Activated T-helper 17 cell treated with anti-CD3 and anti-CD28 coated beads, Interleukin-2, amount 50 U/mL, for 72 hours (primary cell): ENCODE measurements at regions not wholly inside any gene's neighbourhood (a gene's known extent, or its start where the extent isn't known, plus 50 kb on each side); places are given as distances from the start of the nearest gene placed in this dataset.

Experiments
- ATAC-seq: fragments of 150-1000 bp; cut with Tn5 transposase; replicated peaks from 2 replicates; pipeline ENCODE4 v1.10.0; 2021; ENCODE audit warnings: mild to moderate bottlenecking, moderate library complexity
- H3K27ac Mint-ChIP-seq: one replicate; pipeline ENCODE4 v1.8.0; 2022; ENCODE audit warnings: mixed read lengths
- H3K27me3 Mint-ChIP-seq: one replicate; pipeline ENCODE4 v1.8.0; 2022; ENCODE audit warnings: mixed read lengths
- H3K36me3 Mint-ChIP-seq: one replicate; pipeline ENCODE4 v1.8.0; 2022; ENCODE audit warnings: low read depth, mild to moderate bottlenecking, mixed read lengths
- H3K4me1 Mint-ChIP-seq: one replicate; pipeline ENCODE4 v1.8.0; 2022; ENCODE audit warnings: mixed read lengths
- H3K4me3 Mint-ChIP-seq: one replicate; pipeline ENCODE4 v1.8.0; 2022; ENCODE audit warnings: mild to moderate bottlenecking, mixed read lengths
- H3K9me3 Mint-ChIP-seq: one replicate; pipeline ENCODE4 v1.8.0; 2022; ENCODE audit warnings: mixed read lengths

GRCh38 chr1:34270181-34270580 is 93.5 kb downstream of the C1orf94 start:
- Mint-ChIP-seq H3K27ac (no peak overlapping the region), H3K9me3 (no peaks in the 10 kb centered on the region), H3K27me3 (peaks cover 22% of the 10 kb centered on the region), H3K4me1 (no peaks in the 10 kb centered on the region), H3K4me3 (no peak overlapping the region), H3K36me3 (no peaks in the 10 kb centered on the region)
- ATAC-seq: no peak

GRCh38 chr1:34272152-34272551 is 95.4 kb downstream of the C1orf94 start:
- Mint-ChIP-seq H3K27me3 (peaks cover 22% of the 10 kb centered on the region), H3K4me3 (no peak overlapping the region), H3K36me3 (no peaks in the 10 kb centered on the region), H3K9me3 (no peaks in the 10 kb centered on the region), H3K27ac (no peak overlapping the region), H3K4me1 (no peaks in the 10 kb centered on the region)
- ATAC-seq: no peak

GRCh38 chr1:34275150-34275549 is 98.4 kb downstream of the C1orf94 start:
- no peak overlapping the region for H3K4me3 Mint-ChIP-seq
- no peak for ATAC-seq
- no peaks in the 10 kb centered on the region for H3K4me1 Mint-ChIP-seq
- H3K27ac Mint-ChIP-seq: no peak overlapping the region
- H3K27me3 Mint-ChIP-seq: peaks cover 12% of the 10 kb centered on the region
- H3K9me3 Mint-ChIP-seq: no peaks in the 10 kb centered on the region
- no peaks in the 10 kb centered on the region for H3K36me3 Mint-ChIP-seq

- Mint-ChIP-seq H3K36me3 (no peaks in the 10 kb centered on the region), H3K4me1 (no peaks in the 10 kb centered on the region), H3K27ac (no peak overlapping the region), H3K4me3 (no peak overlapping the region), H3K9me3 (no peaks in the 10 kb centered on the region), H3K27me3 (peaks cover 13% of the 10 kb centered on the region)
- ATAC-seq: no peak
These were observed 99.9 kb downstream of the C1orf94 start for GRCh38 chr1:34276606-34277005.

- H3K9me3 Mint-ChIP-seq: no peaks in the 10 kb centered on the region
- no peaks in the 10 kb centered on the region for H3K4me1 Mint-ChIP-seq
- ATAC-seq: no peak
- H3K36me3 Mint-ChIP-seq: no peaks in the 10 kb centered on the region
- peaks cover 14% of the 10 kb centered on the region for H3K27me3 Mint-ChIP-seq
- no peak overlapping the region for H3K4me3 Mint-ChIP-seq
- H3K27ac Mint-ChIP-seq: no peak overlapping the region
These were observed 100.4 kb downstream of the C1orf94 start for GRCh38 chr1:34277150-34277549.

GRCh38 chr1:34278211-34278610 is 101.5 kb downstream of the C1orf94 start:
- Mint-ChIP-seq H3K27ac (no peak overlapping the region), H3K27me3 (peaks cover 13% of the 10 kb centered on the region), H3K9me3 (peaks cover 3% of the 10 kb centered on the region), H3K4me1 (no peaks in the 10 kb centered on the region), H3K4me3 (no peak overlapping the region), H3K36me3 (no peaks in the 10 kb centered on the region)
- no peak for ATAC-seq

- H3K27me3 Mint-ChIP-seq: peaks cover 25% of the 10 kb centered on the region
- H3K4me1 Mint-ChIP-seq: no peaks in the 10 kb centered on the region
- no peak for ATAC-seq
- H3K4me3 Mint-ChIP-seq: no peak overlapping the region
- H3K27ac Mint-ChIP-seq: no peak overlapping the region
- no peaks in the 10 kb centered on the region for H3K36me3 Mint-ChIP-seq
- peaks cover 3% of the 10 kb centered on the region for H3K9me3 Mint-ChIP-seq
These were observed 103.3 kb downstream of the C1orf94 start for GRCh38 chr1:34279971-34280370.

DNA sequence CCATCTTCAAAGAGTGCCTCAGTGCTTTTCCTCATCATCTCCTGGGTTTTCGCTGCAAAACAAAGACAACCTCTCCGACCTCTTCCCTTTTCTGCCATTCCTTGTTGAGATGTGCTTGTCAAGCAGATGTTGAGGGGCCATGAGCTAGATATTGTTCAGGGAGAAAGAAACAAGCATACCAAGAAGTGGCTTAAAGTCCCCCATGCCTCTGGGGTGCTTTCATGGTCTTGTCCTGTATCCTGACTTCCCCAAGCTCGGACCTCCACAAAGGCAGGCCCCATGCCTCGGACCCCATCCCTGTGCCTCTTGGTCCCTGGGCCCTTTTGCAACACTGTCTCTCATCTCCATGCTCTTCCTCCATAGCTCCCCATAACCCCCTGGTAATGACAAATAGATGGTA is 103.8 kb downstream of the C1orf94 start:
- Mint-ChIP-seq H3K4me1 (no peaks in the 10 kb centered on the region), H3K27me3 (peaks cover 26% of the 10 kb centered on the region), H3K4me3 (no peak overlapping the region), H3K36me3 (no peaks in the 10 kb centered on the region), H3K9me3 (peaks cover 3% of the 10 kb centered on the region), H3K27ac (no peak overlapping the region)
- ATAC-seq: no peak

DNA sequence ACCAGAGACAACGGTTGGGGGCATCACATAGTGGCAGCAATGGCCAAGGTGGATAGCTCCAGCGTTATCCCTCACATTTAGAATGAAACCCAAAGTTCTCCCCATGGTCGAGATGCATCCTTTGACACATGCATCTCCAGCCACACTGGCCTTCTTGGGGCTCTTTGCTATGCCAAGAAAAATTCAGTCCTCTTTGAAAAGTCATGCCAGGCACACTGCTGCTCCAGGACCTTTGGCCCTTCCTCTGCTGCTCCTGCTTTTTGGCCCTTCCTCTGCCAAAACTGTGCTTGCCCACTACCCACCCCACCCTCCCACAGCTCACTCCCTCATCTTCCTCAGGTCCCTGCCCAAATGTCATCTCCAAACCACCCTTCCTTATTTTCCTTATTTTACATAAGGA is 106.4 kb downstream of the C1orf94 start:
- Mint-ChIP-seq H3K27ac (no peak overlapping the region), H3K4me3 (no peak overlapping the region), H3K36me3 (no peaks in the 10 kb centered on the region), H3K27me3 (peaks cover 35% of the 10 kb centered on the region), H3K9me3 (peaks cover 3% of the 10 kb centered on the region), H3K4me1 (no peaks in the 10 kb centered on the region)
- no peak for ATAC-seq

GRCh38 chr1:34286511-34286910 is 109.8 kb downstream of the C1orf94 start:
- Mint-ChIP-seq H3K36me3 (no peaks in the 10 kb centered on the region), H3K27me3 (peaks cover 29% of the 10 kb centered on the region), H3K4me1 (no peaks in the 10 kb centered on the region), H3K4me3 (no peak overlapping the region), H3K27ac (no peak overlapping the region), H3K9me3 (peaks cover 3% of the 10 kb centered on the region)
- ATAC-seq: no peak

- peaks cover 15% of the 10 kb centered on the region for H3K27me3 Mint-ChIP-seq
- no peaks in the 10 kb centered on the region for H3K36me3 Mint-ChIP-seq
- no peak overlapping the region for H3K27ac Mint-ChIP-seq
- no peak overlapping the region for H3K4me3 Mint-ChIP-seq
- no peaks in the 10 kb centered on the region for H3K4me1 Mint-ChIP-seq
- ATAC-seq: no peak
- H3K9me3 Mint-ChIP-seq: no peaks in the 10 kb centered on the region
These were observed 114.1 kb downstream of the C1orf94 start for GRCh38 chr1:34290831-34291230.

DNA sequence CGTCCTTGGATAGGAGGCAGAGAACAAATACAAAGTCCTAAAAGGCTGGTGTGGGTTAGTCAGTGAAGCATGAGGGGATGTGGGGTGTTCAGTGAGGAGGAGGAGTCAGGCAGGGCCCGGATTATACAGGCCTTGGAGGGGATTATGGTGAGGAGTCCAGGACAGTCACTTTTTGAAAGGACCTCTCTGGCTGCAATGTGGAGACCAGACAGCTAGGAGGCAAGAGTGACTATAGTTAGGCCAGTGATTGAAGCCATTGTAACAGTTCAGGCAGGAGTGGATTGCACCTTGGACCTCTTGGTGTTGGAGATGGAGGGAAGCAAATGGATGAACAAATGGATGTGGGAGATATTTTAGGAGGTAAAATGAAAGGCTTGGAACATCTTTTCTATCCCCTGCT is 115.8 kb downstream of the C1orf94 start:
- no peaks in the 10 kb centered on the region for H3K9me3 Mint-ChIP-seq

GRCh38 chr1:34296059-34296458 is 119.4 kb downstream of the C1orf94 start:
- Mint-ChIP-seq H3K27me3 (peaks cover 13% of the 10 kb centered on the region), H3K36me3 (no peaks in the 10 kb centered on the region), H3K4me1 (no peaks in the 10 kb centered on the region), H3K27ac (no peak overlapping the region), H3K4me3 (no peak overlapping the region), H3K9me3 (no peaks in the 10 kb centered on the region)
- no peak for ATAC-seq

More for the DNA sequence above, 115.8 kb downstream of the C1orf94 start:
- H3K4me3 Mint-ChIP-seq: no peak overlapping the region
- no peaks in the 10 kb centered on the region for H3K4me1 Mint-ChIP-seq
- H3K36me3 Mint-ChIP-seq: no peaks in the 10 kb centered on the region
- peaks cover 13% of the 10 kb centered on the region for H3K27me3 Mint-ChIP-seq
- ATAC-seq: no peak
- no peak overlapping the region for H3K27ac Mint-ChIP-seq

DNA sequence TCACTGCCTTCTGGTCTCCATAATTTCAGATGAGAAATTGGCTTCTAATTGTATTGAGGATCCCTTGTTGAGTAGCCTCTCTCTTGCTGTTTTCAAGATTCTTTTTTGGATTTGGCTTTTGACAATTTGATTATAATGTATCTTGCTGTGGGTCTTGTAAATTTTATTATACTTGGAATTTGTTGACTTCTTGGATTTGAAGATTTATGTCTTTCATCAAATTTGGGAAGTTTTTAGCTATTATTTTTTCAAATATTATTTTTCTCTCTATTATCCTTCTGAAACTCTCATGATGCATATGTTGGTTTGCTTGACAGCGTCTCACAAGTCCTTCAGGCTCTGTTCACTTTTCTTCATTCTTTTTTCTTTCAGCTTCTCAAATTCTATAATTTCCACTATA is 126.1 kb downstream of the C1orf94 start:
- Mint-ChIP-seq H3K36me3 (no peaks in the 10 kb centered on the region), H3K4me1 (no peaks in the 10 kb centered on the region), H3K9me3 (peaks cover 13% of the 10 kb centered on the region)

DNA sequence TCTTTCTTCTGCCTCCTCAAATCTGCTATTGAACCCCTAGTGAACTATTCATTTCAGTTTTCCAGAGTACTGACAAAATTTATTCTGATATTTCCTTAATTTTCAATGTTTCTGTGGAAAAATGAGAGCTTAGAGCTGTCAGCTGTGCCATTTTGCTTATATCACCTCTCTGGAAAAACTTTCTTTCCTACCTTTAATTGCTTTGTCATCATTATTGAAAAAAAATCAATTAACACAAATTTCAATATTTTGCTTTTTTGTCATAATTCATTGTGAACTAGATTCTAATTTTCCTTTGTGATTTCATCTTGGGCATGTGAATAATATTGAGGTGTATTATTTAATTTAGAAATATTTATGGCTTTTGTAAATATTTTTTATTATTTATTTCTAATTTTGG is 126.5 kb downstream of the C1orf94 start:
- no peaks in the 10 kb centered on the region for H3K36me3 Mint-ChIP-seq
- no peak overlapping the region for H3K27ac Mint-ChIP-seq
- H3K9me3 Mint-ChIP-seq: peaks cover 13% of the 10 kb centered on the region
- peaks cover 20% of the 10 kb centered on the region for H3K27me3 Mint-ChIP-seq
- H3K4me1 Mint-ChIP-seq: no peaks in the 10 kb centered on the region
- no peak overlapping the region for H3K4me3 Mint-ChIP-seq
- no peak for ATAC-seq

More for the DNA sequence above, 126.1 kb downstream of the C1orf94 start:
- ATAC-seq: no peak
- no peak overlapping the region for H3K27ac Mint-ChIP-seq
- H3K4me3 Mint-ChIP-seq: no peak overlapping the region
- H3K27me3 Mint-ChIP-seq: peaks cover 16% of the 10 kb centered on the region

- ATAC-seq: no peak
- H3K4me3 Mint-ChIP-seq: no peak overlapping the region
- H3K4me1 Mint-ChIP-seq: no peaks in the 10 kb centered on the region
- peaks cover 13% of the 10 kb centered on the region for H3K9me3 Mint-ChIP-seq
- H3K36me3 Mint-ChIP-seq: no peaks in the 10 kb centered on the region
- H3K27me3 Mint-ChIP-seq: peaks cover 28% of the 10 kb centered on the region
- no peak overlapping the region for H3K27ac Mint-ChIP-seq
These were observed 129.9 kb downstream of the C1orf94 start for GRCh38 chr1:34306568-34306967.
